ENCODE measurements at regions not wholly inside any gene's neighbourhood (a gene's known extent, or its start where the extent isn't known, plus 50 kb on each side); places are given as distances from the start of the nearest gene placed in this dataset.

- DNase-seq (no peak), ATAC-seq (no peak)
Observed at GRCh38 chr14:87102811-87103378, 890.1 kb downstream of the GALC start.

- DNase-seq (no peak), ATAC-seq (no peak)
Observed at GRCh38 chr14:87097015-87097414, 896.0 kb downstream of the GALC start.

GRCh38 chr14:87094913-87095312 is 898.1 kb downstream of the GALC start:
- DNase-seq (no peak), ATAC-seq (no peak)

- DNase-seq (no peak), ATAC-seq (no peak)
Observed at GRCh38 chr14:87088588-87088987, 904.4 kb downstream of the GALC start.

GRCh38 chr14:87087881-87088280 is 905.1 kb downstream of the GALC start:
- ATAC-seq: no peak
- no peak for DNase-seq

- DNase-seq (no peak), ATAC-seq (no peak)
Observed at GRCh38 chr14:87084908-87085307, 908.1 kb downstream of the GALC start.

GRCh38 chr14:87082917-87083316 is 910.1 kb downstream of the GALC start:
- ATAC-seq (no peak), DNase-seq (no peak)

- no peak for DNase-seq
- ATAC-seq: no peak
Observed at GRCh38 chr14:87081004-87081403, 912.0 kb downstream of the GALC start.

GRCh38 chr14:87080146-87080545 is 912.8 kb downstream of the GALC start:
- ATAC-seq: no peak
- DNase-seq: no peak

DNA sequence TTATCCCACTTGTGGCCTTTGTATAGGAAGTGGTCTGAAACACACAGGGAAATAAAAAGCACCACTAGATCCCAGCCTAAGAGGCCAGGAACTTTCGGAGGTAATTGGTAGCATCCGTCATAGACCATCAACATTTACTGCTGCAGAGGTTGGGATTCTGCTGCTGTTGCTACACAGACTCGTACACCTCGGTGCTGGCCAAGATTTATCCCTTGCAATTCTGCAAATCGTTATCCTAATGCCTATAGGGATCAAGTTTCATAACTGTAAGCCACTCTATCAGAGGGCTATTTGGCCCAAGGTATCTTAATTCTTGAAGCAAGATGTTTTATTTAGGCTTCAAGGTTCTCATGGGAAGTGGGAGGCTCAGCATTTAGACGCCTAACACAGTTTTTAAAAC is 913.6 kb downstream of the GALC start:
- ATAC-seq: no peak

GRCh38 chr14:87076922-87077321 is 916.1 kb downstream of the GALC start:
- DNase-seq: no peak
- ATAC-seq: no peak

More for the DNA sequence above, 913.6 kb downstream of the GALC start:
- no peak for DNase-seq

DNA sequence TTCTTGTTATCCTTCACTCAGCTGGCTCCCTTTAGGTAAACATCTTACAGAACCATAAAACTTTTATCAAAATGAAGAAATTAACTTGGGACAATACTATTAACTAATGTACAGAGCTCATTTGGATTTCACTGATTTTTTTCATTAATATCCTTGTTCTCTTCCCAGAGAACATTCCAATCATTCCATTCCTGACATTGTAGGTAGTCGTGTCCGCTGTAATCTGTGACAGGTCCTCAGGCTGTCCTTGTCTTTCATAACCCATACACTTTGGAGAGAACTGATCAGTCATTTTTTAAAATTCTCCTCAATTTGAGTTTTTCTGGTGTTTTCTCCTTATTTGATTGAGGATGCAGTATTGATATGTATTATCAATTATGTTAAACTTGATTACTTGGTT is 916.8 kb downstream of the GALC start:
- ATAC-seq (no peak), DNase-seq (no peak)

DNA sequence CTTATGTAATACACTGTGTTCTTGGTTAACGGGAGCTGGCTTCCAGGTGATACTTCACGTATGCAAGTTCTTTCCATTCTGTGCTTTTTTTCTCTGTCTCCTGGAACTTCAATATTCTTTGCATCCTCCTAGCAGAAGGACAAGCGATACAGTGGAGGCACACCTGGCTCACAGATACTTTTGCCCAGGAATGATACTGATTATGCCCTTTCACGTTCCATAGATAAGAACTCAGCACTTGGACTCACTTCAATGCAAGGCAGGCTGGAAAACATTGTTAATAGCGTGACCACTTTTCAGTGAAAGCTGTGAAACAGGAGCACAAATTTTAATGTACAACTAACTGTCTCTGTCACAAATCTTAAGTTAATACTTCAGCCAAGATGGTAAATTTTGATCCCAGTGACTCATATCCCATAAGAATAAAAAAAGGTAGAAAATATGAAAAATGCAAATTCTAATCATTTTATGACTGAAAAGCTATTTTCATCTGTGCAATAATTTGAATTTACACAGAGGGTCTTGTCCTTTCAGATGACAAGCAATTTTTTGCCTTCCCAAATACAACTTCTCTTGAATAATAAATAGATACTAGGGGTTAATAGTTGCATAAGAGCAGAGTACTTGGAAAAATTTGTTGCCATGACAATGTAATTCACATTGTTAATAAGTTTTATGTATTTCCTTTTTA is 919.0 kb downstream of the GALC start:
- ATAC-seq: no peak
- no peak for DNase-seq

GRCh38 chr14:87067591-87067990 is 925.4 kb downstream of the GALC start:
- DNase-seq: no peak

DNA sequence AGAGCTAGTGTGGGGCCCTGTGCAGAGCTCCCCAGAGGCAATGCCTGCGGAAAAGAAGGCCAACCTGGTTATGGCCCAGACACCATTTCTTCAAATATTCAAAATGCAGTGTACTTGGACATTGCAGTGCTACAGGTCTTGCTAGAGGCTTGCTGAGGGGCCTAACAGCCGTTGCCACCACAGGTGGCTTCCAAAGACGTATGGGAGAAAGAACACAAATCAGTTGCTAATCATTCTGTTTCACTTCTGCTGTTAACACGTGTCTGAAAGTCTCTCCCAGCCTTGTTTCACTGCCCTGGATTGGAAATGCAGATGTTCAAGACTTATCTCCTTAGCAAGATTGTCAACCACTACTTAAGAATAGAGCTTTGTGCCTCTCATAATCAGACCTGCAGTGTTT is 925.9 kb downstream of the GALC start:
- no peak for ATAC-seq
- no peak for DNase-seq

More at GRCh38 chr14:87067591-87067990, 925.4 kb downstream of the GALC start:
- no peak for ATAC-seq

GRCh38 chr14:87066221-87066817 is 926.7 kb downstream of the GALC start:
- ATAC-seq (no peak), DNase-seq (no peak)

DNA sequence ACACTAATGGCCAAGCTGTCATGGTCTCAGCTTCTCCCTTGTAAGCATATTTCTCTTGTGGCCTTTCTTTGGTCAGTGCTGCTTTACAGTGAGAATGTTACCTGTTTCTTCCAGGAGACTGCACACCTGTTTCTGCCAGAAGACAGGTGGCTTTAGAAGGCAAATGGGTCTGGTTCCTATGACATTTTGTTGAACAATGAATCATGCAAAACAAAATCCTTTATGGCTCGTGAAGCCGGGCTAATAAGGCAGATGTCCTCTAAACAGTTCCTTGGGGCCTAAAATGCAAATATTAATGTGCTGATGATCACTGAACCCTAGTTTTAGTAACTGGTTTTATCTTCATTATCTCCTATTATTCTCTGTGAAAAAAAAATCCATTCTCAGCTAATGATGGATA is 927.6 kb downstream of the GALC start:
- ATAC-seq (no peak), DNase-seq (no peak)

GRCh38 chr14:87063181-87063580 is 929.8 kb downstream of the GALC start:
- no peak for ATAC-seq
- DNase-seq: no peak

DNA sequence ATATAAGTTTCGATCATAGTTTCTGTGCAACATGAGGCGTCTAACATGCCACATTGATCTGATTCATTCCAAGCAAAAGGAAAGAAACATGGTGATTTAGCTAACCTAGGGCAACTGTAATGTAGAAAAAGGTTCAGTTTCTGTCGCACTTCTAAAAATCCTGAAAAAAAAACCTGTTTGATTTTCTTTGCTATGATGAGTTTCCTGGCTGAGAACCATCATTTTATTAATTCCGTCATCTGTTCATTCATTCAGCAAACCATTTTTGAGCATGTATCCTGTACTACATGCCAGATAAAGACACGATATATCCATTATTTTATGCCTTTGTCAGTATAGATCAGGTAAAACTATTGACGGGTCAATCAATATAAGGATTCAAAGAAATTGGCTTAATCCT is 932.6 kb downstream of the GALC start:
- ATAC-seq (no peak), DNase-seq (no peak)

- no peak for ATAC-seq
- no peak for DNase-seq
Observed at GRCh38 chr14:87059060-87059839, 933.7 kb downstream of the GALC start.

DNA sequence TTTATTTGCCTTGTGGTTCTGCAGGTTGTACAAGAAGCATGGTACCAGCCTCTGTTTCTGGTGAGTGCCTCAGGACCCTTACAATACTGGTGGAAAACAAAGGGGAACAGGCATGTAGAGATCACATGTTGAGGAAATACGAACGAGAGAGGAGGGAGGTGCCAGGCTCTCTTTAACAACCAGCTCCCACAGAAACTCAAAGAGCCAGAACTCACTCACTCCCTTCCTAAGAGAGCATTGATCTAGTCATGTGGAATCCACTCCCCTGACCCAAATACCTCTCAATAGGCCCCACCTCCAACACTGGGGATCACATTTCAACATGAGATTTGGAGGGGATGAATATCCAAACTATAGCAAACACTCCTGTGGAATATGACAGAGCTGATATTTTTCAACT is 938.0 kb downstream of the GALC start:
- no peak for ATAC-seq
- no peak for DNase-seq

- no peak for ATAC-seq
Observed at GRCh38 chr14:87052646-87053225, 940.2 kb downstream of the GALC start.

DNA sequence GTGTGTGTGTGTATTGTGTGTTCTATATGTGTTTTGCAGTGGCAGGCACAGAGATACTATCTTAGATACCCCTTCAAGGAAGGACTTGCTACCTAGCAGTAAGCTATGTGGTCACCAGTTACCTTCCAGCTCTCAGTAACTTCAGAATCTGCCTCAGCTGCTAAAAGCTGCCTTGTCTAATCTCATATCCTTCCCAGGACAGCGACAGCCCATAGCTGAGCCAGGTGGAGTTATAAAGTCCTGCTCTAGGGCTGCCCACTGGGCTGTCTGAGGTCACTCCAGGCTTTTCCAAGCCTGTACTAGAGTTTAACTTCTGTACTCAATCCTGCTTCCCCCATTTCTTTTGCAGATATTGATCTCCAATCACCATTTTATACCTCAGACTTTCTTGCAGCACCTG is 942.6 kb downstream of the GALC start:
- ATAC-seq: no peak
- DNase-seq: no peak

More at GRCh38 chr14:87052646-87053225, 940.2 kb downstream of the GALC start:
- no peak for DNase-seq

Measured in stimulated activated naive CD8-positive, alpha-beta T cell treated with anti-CD3 and anti-CD28 coated beads, Interleukin-15, Interleukin-2, amounts not matched to agents 100 U/mL and 50 U/mL, for 24 hours (primary cell).